DOHH2 (cell line): ENCODE measurements at regions not wholly inside any gene's neighbourhood (a gene's known extent, or its start where the extent isn't known, plus 50 kb on each side); places are given as distances from the start of the nearest gene placed in this dataset.

Source experiments
- EZH2phosphoT487 ChIP-seq: fragments of 200-600 bp; sonication (generic); IDR thresholded peaks from 2 replicates; pipeline ENCODE4 v1.6.1; 2017; ENCODE audit warnings: borderline replicate concordance, mild to moderate bottlenecking, antibody characterized with exemption, low read length, moderate library complexity, mixed read lengths
- TF ChIP-seq, protein P1 (sequence below): fragments of 200-600 bp; sonication (generic); IDR thresholded peaks from one replicate; pipeline ENCODE4 v1.5.1; 2014; ENCODE audit warnings: antibody characterized with exemption, mild to moderate bottlenecking, low read depth, low read length; ENCODE audit not compliant: poor library complexity, severe bottlenecking

DNA sequence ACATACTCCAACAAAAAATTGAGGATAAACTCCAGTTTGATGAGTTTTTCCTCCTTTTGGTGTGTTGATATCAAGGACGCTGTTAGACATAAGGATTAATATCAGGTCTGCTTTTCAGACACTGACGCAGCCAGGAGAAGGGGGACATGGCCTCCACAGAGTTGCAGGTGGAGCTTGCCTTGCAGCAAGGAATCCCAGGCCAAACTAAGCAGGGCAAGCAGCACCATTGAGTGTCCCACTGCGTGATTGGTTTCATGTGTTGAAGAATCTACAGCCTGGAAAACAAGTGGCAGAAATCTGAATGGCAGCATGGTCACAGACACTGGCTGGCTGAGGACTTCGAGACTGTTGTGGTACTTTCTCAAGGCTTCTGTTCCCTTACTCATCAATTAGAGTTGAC lies 777.6 kb downstream of the KCNJ18 start:
- no peak for TF ChIP-seq EZH2phosphoT487
- TF ChIP-seq, protein P1, sequence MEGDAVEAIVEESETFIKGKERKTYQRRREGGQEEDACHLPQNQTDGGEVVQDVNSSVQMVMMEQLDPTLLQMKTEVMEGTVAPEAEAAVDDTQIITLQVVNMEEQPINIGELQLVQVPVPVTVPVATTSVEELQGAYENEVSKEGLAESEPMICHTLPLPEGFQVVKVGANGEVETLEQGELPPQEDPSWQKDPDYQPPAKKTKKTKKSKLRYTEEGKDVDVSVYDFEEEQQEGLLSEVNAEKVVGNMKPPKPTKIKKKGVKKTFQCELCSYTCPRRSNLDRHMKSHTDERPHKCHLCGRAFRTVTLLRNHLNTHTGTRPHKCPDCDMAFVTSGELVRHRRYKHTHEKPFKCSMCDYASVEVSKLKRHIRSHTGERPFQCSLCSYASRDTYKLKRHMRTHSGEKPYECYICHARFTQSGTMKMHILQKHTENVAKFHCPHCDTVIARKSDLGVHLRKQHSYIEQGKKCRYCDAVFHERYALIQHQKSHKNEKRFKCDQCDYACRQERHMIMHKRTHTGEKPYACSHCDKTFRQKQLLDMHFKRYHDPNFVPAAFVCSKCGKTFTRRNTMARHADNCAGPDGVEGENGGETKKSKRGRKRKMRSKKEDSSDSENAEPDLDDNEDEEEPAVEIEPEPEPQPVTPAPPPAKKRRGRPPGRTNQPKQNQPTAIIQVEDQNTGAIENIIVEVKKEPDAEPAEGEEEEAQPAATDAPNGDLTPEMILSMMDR, result no peak
